Activated CD4-positive, alpha-beta T cell treated with anti-CD3 and anti-CD28 coated beads, Interleukin-2, amount 50 U/mL, for 1 hour (primary cell): ENCODE measurements at regions not wholly inside any gene's neighbourhood (a gene's known extent, or its start where the extent isn't known, plus 50 kb on each side); places are given as distances from the start of the nearest gene placed in this dataset.
"Not testable (repeated sequence)": the region's sequence is repeated elsewhere in the genome, so short reads cannot be mapped to it uniquely, and the experiment has no call there.

Experiments used
- DNase-seq: peaks from one replicate; pipeline ENCODE4 v3.0.0-alpha.2; 2020

GRCh38 chr15:92806171-92806570, 94.0 kb upstream of the CHD2 start:
- not testable (repeated sequence) for DNase-seq

- no peak for DNase-seq
Measured at GRCh38 chr15:92806763-92807162, 93.4 kb upstream of the CHD2 start.

DNA sequence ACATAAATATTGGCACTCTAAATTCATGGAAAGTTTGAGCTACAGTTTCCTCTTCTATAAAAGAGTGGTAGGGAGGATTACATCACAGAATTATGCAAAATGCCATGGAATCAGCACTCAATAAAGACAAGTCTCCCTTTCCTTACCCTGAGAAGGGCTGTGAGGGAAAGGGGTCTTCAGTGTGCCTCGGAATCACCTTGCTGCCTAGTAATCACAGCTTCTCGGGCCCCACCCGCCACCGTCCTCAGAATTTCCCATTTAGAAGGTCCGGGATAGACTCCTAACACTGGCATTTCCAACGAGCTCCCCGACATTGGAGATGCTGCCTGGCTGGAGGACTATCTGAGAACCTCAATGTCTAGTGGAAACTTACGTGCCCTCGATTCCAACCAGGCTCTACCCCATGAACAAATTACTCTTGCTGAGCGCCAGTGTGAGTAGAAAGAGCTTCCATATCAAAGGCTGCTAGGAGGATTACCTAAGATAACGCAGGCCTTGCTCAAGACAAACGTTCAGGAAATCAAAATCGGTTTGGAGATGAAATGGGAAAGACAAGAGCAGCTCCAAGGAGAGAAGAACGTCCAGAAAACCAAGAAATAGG, 92.1 kb upstream of the CHD2 start:
- DNase-seq: peak; percentile 19

DNA sequence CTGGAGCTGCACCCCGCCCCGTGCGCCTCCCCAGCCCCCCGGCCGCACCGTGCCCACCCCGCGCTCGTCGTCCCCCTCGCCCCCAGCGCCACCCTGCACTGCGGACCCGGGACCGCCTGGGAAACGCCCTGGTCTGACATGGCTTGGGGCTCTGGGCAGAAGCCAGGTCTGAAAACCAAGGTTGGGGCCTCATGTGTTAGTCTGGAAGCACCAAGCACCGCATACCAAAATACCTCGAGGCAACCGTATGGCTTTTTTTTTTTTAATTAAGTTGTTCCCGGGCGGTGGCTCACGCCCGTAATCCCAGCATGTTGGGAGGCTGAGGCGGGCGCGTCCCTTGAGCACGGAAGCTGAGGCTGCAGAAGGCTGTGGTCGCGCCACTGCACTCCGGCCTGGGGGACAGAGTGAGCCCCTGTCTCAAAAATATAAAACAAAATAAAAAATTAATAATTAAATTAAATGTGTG, 91.5 kb upstream of the CHD2 start:
- DNase-seq: no peak

DNA sequence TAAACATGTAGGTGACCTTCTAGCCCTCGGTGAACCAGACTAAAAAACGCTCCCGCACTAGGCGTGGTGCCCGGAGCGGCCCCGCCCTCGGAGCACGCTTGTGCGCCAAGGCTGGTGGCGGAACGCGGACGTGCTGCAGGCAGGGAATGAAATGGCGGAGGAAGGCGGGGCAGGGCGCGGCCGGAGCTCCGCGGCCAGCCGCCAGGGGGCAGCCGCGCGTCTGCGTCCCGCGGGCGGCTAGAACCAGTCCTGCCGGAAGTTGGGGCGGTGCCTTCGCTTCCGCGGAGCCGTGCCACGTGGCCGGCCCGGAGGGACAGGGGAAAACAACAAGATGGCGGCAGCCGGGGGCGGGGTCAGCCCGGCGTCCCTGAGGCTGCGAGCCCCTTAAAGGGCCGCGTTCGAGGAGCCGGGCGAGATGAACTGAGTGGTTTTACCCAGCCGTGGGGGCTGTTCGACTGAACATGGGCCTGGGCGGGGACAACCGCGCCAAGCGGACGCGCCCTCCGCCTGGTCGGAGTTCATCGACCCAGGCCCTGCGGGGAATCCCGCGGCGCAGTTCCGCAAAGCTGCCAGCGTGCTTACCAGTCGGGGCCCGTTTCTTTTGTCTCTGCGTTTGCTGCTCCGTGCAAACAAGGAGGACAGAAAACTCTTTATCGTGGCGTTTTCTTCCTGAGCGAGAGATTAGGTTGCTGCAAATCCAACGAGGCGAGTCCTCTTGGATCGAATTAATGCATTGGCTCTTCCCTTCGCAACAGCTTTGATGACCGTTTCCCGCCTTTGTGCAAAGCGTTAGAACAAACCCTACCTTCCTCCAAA, 90.9 kb upstream of the CHD2 start:
- peak; percentile 98 for DNase-seq

DNA sequence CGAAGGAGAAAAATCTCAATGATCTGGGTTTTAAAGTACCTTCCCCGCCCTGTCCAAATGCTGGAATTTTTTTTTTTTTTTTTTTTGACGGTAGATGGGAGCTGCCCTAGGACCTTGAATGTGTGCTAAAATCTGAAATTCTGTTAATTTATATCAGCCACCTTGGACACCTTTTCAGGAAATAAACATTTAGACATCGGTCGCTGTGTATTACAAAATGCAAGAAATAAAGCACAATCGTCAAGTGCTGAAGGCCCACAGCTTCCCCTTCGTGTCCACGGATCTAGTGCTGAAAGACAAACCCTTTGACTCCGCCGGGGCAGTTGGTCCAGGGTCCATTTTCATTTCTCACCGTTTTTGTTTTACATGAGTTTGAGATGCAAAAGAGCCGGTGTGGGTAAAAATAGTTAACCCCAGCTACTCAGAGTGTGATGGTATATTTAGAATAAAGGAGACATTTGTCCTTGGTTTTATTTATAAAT, 90.2 kb upstream of the CHD2 start:
- peak; percentile 33 for DNase-seq

DNA sequence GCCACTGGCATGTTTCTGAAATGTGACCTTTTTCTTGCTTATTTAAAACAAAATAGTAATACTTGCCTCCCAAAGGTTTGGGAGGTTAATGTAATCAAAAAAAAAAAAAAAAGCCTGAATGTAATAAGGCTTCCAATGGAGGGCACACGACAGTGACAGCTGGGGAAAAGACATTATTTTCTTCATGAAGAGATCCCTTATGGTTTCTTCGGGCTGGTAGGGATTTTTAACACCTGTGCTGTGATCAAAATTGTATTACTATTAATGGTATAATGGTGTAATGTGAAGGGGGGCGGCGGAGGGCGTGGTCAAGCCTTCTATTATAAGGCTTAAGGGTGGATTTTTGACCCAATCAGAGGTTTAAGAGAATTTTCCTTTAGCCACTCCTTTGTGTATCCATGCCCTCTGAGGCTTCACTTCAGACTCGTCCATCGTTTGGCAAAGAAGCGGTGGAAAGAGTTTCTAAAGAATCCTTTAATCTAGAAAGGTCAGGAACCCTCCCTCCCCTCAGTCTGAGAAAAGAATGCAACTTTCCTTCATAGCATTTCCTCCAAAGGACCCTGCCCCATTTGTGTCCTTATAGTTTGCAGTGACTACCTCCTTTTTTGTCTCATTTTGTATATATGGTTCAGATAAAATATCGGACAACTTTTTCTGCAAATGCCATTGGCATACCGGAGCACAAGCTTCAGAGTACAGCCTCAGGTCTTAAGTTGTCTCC, 89.5 kb upstream of the CHD2 start:
- DNase-seq: peak; percentile 34

DNA sequence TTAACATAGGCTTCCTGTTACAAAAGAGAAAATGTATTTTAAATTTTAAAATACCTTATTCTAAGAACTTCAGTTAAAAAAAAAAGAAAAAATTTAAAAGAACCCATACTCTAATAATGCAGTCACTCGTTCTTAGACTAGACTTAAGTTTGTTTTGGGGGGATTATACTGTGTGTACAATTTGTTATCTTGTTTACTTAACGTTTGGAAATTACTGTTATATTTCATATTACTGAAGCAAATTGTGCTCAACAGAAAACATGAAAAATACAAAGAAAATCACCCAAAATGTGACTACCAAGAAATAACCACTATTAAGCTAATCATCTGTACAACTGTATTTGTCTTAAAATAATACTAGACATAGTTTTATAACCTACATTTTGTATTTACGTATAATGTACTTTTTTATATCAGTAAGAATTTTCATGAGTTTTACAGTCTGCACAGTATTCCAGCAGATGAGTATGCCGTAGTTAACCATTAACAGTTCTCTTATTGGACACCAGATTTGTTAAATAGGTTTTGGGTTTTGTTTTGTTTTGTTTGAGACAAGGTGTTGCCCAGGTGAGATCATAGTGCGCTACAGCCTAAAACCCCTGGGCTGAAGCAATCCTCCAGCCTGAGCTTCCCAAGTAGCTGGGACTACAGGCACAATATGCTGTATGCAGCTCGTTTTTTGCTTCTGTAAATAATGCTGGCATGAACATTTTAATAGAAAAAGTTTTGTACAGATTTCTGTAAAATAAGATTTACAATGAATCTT, 88.8 kb upstream of the CHD2 start:
- no peak for DNase-seq

DNA sequence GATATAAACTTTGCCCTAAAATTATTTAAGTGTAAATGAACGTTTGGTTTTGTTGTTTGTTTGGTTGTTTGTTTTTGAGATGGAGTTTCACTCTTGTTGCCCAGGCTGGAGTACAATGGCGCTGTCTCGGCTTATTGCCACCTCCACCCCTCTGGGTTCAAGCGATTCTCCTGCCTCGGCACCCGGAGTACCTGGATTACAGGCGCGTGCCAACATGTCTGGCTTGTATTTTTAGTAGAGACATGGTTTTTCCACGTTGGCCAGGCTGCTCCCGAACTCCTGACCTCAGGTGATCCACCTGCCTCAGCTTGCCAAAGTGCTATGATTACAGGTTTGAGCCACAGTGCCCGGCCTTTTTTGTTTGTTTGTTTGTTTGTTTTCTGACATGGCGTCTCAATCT, 87.9 kb upstream of the CHD2 start:
- DNase-seq: no peak

GRCh38 chr15:92813485-92813884, 86.6 kb upstream of the CHD2 start:
- no peak for DNase-seq

GRCh38 chr15:92817339-92817886, 82.7 kb upstream of the CHD2 start:
- no peak for DNase-seq

DNA sequence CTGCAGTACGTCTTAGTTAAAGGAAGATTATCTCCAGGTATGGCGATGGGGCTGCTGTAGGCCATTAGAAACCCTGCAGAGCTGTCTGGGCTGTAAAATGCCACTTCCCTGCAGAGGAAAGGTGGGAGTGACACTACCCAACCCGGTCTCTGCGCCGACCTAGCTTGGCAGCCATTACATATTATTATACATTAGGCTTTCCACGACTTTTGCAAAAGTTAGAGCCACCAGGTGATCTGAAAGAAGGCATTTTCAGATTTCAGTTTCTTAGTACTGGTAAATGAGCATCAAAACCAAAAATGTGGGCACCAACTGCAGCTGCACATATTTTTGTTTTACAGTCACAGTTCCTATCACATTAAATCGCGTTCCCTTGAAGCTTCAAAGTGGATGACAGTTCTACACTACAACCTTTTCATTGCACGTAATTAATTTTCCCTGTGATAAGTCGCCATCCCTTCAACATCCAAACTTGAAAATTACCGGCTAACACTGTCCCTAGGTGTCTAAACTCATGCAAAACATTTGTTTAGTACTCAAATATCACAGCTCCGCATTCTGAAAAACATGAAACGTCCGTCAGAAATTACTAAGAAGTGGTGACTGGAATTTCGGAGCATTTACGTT, 81.4 kb upstream of the CHD2 start:
- DNase-seq: no peak

DNA sequence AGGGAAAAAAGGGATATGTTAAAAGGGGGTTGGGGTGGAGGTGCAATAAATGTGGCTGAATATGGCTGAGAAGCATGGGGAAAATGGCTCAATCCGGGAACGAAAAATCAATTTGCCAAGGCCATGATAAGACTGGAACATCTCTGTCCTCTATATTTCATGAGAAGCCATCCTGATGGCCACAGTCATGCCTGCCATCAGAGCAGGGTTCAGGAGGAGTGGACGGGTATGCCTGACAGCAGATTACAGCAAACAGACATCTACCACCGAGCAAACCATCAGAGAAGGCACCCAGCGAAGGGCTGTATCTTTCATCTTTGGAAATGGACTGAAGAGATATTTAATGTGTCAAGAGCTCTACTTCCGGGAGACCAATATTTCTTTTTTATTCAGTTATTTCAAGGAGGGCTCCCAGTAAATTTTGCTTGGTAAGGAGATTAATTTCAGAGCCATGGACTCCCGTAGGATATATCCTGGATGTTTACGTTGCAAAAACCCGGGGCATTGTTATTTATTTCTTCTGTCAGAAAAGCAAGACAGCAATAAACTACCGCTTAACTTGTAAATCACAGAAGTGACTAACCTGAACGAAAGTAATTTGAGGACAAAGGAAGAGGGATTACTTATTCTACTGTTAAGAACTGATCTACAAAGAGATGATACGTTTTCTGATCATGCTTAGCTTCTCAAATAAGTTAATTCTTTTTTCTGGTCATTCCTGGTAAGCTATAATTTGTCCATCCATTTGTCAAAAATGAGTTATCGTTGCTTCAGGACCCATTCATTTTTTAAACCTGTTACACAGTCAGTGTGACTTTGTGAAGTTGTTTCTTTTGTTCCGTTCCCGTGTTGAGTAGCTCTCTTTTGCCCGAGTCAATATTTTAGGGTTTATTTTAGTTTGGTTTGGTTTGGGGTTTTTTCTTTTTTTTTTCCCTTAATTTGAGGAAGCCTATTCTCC, 80.6 kb upstream of the CHD2 start:
- DNase-seq: no peak

DNA sequence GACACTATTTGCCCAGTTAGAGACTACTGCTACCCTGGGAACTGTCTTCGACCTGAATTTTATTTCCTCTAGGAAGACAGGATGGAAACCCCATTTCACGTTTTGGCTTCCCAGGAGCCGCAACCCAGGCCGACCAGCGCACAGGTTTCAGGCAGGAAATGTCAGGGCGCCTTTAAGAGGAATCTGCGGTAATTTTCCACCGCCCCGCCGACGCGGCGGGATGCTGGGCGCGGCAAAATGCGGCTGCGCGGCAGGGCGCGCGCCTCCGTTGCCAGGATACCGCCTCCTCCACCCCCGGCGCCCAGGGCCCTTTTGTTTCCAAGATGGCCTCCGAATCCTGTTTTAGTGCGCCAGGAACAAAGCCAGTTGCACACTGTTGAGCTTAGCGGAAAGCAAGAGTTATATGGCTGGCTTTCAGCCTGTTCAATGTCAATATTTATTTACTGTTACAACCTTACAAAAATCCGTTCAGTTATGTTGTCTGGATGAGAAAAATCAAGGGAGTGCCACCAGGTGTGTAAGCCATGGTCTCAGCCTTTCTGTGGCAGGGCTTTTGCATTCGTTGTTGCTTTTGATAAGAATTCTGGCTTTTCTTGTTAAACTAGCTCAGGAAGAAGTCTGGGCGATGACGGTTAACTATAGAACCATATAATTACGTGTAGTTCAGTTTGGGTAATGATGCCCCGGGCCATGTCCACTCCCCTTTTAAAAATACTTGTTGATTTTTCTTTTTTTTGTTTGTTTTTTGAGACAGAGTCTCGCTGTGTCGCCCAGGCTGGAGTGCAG, 79.7 kb upstream of the CHD2 start:
- peak; percentile 87 for DNase-seq

DNA sequence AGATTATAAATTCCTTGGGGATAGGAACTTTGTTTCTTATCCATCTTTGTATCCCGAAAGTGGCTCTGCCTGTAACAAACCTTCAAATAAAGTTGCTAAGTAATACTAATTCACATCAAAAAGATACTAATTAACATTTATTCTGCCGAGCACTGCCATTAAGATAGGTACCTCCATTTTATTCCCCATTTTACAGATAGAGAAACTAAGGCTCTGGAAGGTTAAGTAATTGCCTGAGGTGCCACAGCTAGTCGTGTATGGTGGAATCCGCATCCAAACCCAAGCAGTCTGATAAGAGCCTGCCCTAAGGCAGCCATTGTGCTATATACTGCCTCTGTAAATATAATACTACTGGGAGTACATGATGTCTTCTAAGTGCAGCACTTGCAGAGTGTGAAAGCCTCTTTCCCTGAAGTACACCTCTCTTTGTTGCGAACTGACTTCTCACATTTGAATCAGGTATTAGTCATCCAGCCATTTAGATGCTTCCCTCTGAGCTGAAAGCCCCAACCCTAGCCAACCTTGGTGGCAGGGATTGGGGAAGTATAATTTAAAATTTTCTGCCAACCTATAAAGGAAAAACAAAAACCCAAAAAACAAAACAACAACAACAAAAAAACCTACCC, 78.5 kb upstream of the CHD2 start:
- no peak for DNase-seq

- no peak for DNase-seq
Measured at GRCh38 chr15:92822216-92823144, 77.6 kb upstream of the CHD2 start.

- DNase-seq: no peak
Measured at GRCh38 chr15:92825985-92826384, 74.1 kb upstream of the CHD2 start.

GRCh38 chr15:92827991-92828390, 72.1 kb upstream of the CHD2 start:
- not testable (repeated sequence) for DNase-seq
